ENCODE measurements at regions not wholly inside any gene's neighbourhood (a gene's known extent, or its start where the extent isn't known, plus 50 kb on each side); places are given as distances from the start of the nearest gene placed in this dataset.

GRCh38 chr9:92232190-92232589, 61.3 kb downstream of the IARS1 start:
- TF ChIP-seq TCF7L2 (IDR thresholded peaks at IDR 0.05; ENCODE audit: low read depth, low read length) (no peak), CTCF (IDR thresholded peaks at IDR 0.05) (no peak), POLR2AphosphoS5 (IDR thresholded peaks at IDR 0.05; ENCODE audit: low read depth, low read length) (no peak), REST (IDR thresholded peaks at IDR 0.05; ENCODE audit: insufficient read depth in 1 of 2, low read depth in 2 of 2, low read length in 1 of 2) (no peak), SIN3A (IDR thresholded peaks at IDR 0.05; ENCODE audit: borderline replicate concordance, insufficient read depth, low read depth, low read length) (no peak)
